GM12801 (cell line): ENCODE measurements at regions not wholly inside any gene's neighbourhood (a gene's known extent, or its start where the extent isn't known, plus 50 kb on each side); places are given as distances from the start of the nearest gene placed in this dataset.

Experiments used
- TF ChIP-seq, protein P1 (sequence below): IDR thresholded peaks from one replicate; pipeline ENCODE4 v1.5.1; 2011; ENCODE audit warnings: control low read depth; ENCODE audit not compliant: insufficient read length; ENCODE audit errors: extremely low read depth

DNA sequence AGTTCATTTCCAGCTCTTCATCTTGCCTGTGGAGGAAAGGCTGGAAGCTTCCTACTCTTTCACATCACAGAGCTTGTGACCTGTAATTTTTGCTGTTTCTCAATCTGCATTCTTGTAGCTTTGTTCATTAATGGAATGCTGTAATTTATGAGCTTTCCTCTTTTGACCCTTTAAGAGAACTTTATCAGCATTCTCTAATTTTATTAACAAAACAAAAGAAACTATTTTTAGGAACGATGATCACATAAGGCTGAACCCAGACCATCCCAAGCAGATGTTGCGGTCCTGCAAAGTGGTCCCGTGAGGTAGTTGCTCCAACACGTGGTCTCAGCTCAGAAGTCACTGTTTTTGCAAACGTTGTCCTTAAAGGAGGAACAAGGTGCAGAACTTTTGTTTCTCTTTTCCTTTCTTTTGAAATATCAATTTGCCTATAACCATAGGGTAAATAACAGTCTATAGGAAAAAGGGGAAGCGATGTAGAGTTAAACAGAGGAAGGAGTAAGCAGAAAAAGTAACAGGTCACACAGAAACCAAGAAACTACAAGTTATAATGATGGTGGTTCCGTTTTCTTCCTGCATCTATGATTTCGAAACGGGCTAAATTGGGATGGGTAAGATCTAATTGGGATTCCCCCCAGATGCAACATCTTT, 121.3 kb upstream of the PHACTR1 start:
- TF ChIP-seq, protein P1, sequence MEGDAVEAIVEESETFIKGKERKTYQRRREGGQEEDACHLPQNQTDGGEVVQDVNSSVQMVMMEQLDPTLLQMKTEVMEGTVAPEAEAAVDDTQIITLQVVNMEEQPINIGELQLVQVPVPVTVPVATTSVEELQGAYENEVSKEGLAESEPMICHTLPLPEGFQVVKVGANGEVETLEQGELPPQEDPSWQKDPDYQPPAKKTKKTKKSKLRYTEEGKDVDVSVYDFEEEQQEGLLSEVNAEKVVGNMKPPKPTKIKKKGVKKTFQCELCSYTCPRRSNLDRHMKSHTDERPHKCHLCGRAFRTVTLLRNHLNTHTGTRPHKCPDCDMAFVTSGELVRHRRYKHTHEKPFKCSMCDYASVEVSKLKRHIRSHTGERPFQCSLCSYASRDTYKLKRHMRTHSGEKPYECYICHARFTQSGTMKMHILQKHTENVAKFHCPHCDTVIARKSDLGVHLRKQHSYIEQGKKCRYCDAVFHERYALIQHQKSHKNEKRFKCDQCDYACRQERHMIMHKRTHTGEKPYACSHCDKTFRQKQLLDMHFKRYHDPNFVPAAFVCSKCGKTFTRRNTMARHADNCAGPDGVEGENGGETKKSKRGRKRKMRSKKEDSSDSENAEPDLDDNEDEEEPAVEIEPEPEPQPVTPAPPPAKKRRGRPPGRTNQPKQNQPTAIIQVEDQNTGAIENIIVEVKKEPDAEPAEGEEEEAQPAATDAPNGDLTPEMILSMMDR, result no peak

DNA sequence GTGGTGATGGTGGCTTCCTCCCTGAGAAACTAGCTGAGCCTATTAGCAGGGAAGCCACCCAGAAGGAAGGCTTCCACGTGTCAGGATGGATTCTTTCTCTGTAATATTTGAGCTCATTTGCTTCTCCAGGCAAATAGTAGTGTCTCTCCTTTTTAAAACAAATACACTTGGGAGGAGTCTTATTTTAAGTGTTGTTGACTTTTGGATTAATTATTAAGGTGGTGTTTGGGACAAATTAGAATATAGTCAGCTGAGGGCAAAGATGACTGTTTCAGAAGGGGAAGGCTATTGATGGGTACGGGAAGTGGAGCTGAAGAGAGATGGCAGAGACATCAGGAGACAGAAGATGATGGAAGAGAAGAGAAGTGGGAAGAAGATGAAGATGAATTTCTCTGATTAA, 119.8 kb upstream of the PHACTR1 start:
- TF ChIP-seq, protein P1, result no peak

DNA sequence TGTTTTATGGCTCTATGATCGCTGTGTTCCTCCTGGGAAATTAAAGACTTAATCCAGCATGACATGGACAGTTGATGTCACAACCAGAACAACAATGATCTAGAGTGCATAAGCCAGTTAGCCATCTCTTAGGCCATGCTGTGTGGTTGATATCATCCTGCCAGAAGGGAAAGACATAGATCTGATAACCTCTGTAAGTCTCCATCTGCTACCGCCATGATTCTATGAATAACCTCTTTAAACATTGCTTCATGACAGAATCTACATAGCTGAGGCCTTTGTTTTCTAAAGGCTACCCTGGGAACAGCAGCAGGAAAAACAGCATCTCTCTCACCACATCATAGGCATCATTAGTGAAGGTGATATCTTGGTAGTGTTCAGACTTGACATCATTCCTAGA, 117.6 kb upstream of the PHACTR1 start:
- TF ChIP-seq, protein P1, result no peak

DNA sequence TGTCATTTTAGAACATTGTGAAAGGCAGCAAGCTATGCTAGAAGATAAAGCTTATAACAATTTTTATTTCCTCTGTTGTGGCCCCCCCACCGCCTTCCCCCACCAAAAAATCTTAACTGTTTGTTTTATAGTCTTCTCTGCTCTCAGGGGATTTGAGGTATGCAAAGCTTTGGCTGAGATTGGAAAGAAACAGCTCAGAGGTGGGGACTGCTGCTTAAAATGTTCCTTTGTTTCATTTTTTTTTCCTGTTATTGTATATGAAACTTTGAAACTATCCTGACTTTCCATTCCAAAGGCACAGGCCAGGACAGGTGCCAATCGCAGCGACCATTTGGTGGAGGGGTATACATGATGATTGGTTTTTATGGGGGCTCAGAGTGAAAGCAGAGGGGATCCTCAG, 114.7 kb upstream of the PHACTR1 start:
- TF ChIP-seq, protein P1, result no peak

DNA sequence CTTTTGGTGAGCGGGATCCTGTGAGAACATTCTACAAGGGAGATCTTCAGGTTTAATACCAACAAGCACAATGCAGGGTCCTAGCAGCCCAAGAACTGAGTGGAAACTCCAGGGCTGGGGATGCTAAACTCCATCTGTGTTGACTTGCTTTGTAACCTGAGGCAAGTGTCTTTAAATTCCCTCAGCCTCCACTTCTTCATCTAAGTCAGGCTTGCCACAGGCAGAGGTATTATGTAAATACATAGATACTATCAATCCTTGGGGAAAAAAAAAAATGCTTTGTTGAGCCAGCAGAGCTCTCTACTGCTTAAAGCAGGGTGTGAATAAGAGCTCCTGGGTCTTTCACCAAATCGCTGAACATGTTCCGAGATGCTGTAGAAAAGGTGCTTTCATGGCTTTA, 114.2 kb upstream of the PHACTR1 start:
- TF ChIP-seq, protein P1, result no peak

DNA sequence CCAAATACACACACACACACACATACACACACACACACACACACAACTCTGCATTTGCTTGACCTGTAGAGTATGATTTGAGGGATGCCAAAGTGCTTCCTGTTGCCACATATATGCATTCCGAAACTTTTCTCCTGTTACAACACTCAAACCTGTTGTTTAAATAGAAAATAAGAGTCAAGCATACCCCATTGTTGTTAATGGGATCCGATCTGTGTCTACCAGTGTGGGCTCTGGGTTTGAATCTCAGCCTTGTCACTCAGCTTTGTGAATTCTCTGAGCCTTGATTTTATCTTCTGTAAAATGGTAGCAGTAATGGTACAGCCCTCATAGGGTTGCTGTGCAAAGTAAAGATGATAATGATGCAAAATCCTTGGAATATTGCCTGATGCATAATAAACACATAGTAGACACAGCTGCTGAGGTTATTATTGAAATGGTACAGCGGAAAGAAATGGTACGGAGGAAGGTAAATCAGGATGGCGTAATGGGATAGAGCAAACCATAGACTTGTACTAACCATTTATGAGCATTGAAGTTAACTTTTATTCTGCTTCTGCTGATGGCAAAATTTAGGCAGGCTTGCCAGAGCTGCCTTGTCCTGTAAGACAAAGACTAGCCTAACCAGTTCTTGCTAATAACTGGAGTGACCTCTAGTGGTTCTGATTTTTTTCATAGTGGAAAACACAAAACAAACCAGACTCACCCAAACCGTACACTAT, 113.5 kb upstream of the PHACTR1 start:
- TF ChIP-seq, protein P1, result no peak

DNA sequence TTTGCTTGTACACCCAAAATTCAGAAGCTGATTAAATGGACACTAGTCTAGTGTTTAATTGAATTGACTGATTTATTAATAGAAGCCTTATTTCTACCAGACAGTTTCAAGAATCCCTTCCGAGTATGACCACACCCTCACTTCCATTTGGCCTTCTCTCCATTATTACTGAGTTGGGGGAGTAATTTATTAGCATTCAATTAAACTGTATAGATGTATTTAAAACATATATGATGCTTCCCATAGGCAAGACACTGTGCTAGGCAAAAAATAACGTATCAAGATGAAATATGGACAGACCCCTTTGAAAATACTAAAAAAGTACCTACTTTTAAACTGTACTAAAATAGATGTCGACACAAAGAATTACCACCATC, 112.9 kb upstream of the PHACTR1 start:
- TF ChIP-seq, protein P1, result no peak
